ENCODE measurements at regions not wholly inside any gene's neighbourhood (a gene's known extent, or its start where the extent isn't known, plus 50 kb on each side); places are given as distances from the start of the nearest gene placed in this dataset.

GRCh38 chr6:92180090-92180489 lies 1239.3 kb downstream of the EPHA7 start:
- WGBS (ENCODE audit: insufficient coverage, insufficient replicate concordance, low lambda C conversion rate, missing lambda C conversion rate), result 25% methylated on average over 2 of the region's 2 CpGs
- intact Hi-C loops (cut with micrococcal nuclease; ENCODE audit: unreplicated experiment) (no loop called here), in situ Hi-C loops (cut with MboI) (no loop called here)
- RAD21 ChIA-PET (ENCODE audit: unreplicated experiment), result no interaction called here
- no peak overlapping the region for H2AFZ ChIP-seq (ENCODE audit: control insufficient read depth, low read depth, low read length)
- no peak overlapping the region for H3K27ac ChIP-seq (ENCODE audit: control insufficient read depth, insufficient read depth)
- no peaks in the 10 kb centered on the region for H4K20me1 ChIP-seq (ENCODE audit: control insufficient read depth, insufficient read depth)
- SMC1A ChIA-PET (ENCODE audit: uncharacterized antibody, unreplicated experiment), result interaction anchor here (1.2 kb wide), 3 partner anchors 24 to 49 kb away, joined by 3 to 4 read pairs (median 3); no protein-coding TSS in a partner anchor
- POLR2A ChIA-PET, result interaction anchor here (0.5 kb wide), 1 partner anchor 735 kb away, joined by 4 read pairs; no protein-coding TSS in a partner anchor
- H3K79me2 ChIP-seq (ENCODE audit: control insufficient read depth, insufficient read depth, low read length), result no peaks in the 10 kb centered on the region
- H3K36me3 ChIP-seq (ENCODE audit: control insufficient read depth in 2 of 2, insufficient read depth in 2 of 2, low read length in 1 of 2), result no peaks in the 10 kb centered on the region
- H3K9me3 ChIP-seq (replicated peaks; ENCODE audit: control insufficient read depth, insufficient read depth, low read length), result no peaks in the 10 kb centered on the region
- H3K27me3 ChIP-seq (replicated peaks in 1 of 2; ENCODE audit: control insufficient read depth in 2 of 2, insufficient read depth in 2 of 2, low read length in 1 of 2), result no peaks in the 10 kb centered on the region
- CTCF ChIA-PET, result no interaction called here
- H3K4me2 ChIP-seq (ENCODE audit: control insufficient read depth, insufficient read depth), result no peak overlapping the region
- BruUV-seq (replicated peaks), result no TSS peak
- H3K4me1 ChIP-seq (ENCODE audit: control insufficient read depth, insufficient read depth, low read length), result no peaks in the 10 kb centered on the region
- no peak for TF ChIP-seq ZBTB4 (CRISPR knock-in tag; IDR thresholded peaks at IDR 0.05)
- no peak for TF ChIP-seq ATF7 (IDR thresholded peaks at IDR 0.05; ENCODE audit: low read depth)
- TF ChIP-seq YBX1 (IDR thresholded peaks at IDR 0.05), result no peak
- TF ChIP-seq TAF1 (IDR thresholded peaks at IDR 0.05; ENCODE audit: borderline replicate concordance, low read depth, low read length), result no peak
- TF ChIP-seq DPF2 (IDR thresholded peaks at IDR 0.05), result no peak
- TF ChIP-seq CBX5 (IDR thresholded peaks at IDR 0.05; ENCODE audit: low read depth), result no peak
- FAIRE-seq (no peak), ATAC-seq (no peak), DNase-seq (ENCODE audit: low read depth, low spot score) (no peak)
- no peak overlapping the region for H3K9ac ChIP-seq (ENCODE audit: control insufficient read depth, insufficient read depth, low read length)
- no peak overlapping the region for H3K4me3 ChIP-seq

All from GM12878 (cell line).